Sigmoid colon (tissue), 4 donors: ENCODE measurements at regions not wholly inside any gene's neighbourhood (a gene's known extent, or its start where the extent isn't known, plus 50 kb on each side); places are given as distances from the start of the nearest gene placed in this dataset.

Experiments used
- POLR2A ChIP-seq, 2 donors: fragments of 450-650 bp; IDR thresholded peaks; one replicate each; pipeline ENCODE4 v1.6.1; 2016; ENCODE audit warnings: antibody characterized with exemption in 2 of 2, mild to moderate bottlenecking in 2 of 2, moderate library complexity in 2 of 2
- POLR2AphosphoS5 ChIP-seq, 4 donors: sonication (generic); formaldehyde crosslinking; IDR thresholded peaks; one replicate each; pipeline ENCODE4 v1.6.1; 2017; ENCODE audit warnings: antibody characterized with exemption in 4 of 4
- TF ChIP-seq, protein P1 (sequence below), 4 experiments: fragments of 450-650 bp in 3 of 4; fragments of 200-600 bp in 1 of 4; IDR thresholded peaks; one replicate each; pipeline ENCODE4 v1.5.1; 2016 to 2019; ENCODE audit warnings: antibody characterized with exemption in 4 of 4, mild to moderate bottlenecking in 3 of 4, moderate library complexity in 2 of 4

DNA sequence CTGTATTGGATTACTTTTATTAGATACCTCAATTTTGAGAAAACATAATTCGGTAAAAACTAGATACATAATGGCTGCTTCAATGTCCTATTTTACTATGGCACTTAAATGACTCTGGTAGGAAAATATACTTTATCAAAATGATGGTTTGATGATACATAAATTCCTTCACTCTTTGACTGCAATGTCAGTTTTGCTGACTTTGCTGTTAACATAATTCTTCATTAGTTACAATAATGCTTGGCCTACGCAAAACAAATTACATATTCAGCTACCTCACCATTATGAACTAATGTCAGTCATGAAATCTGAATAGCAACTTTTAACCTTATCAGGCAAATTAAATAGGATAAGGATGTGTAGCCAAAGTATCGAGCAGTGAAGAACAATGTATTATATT is 1364.7 kb downstream of the KCNT2 start:
- TF ChIP-seq, protein P1, sequence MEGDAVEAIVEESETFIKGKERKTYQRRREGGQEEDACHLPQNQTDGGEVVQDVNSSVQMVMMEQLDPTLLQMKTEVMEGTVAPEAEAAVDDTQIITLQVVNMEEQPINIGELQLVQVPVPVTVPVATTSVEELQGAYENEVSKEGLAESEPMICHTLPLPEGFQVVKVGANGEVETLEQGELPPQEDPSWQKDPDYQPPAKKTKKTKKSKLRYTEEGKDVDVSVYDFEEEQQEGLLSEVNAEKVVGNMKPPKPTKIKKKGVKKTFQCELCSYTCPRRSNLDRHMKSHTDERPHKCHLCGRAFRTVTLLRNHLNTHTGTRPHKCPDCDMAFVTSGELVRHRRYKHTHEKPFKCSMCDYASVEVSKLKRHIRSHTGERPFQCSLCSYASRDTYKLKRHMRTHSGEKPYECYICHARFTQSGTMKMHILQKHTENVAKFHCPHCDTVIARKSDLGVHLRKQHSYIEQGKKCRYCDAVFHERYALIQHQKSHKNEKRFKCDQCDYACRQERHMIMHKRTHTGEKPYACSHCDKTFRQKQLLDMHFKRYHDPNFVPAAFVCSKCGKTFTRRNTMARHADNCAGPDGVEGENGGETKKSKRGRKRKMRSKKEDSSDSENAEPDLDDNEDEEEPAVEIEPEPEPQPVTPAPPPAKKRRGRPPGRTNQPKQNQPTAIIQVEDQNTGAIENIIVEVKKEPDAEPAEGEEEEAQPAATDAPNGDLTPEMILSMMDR (IDR thresholded peaks at IDR 0.05): no peak
- TF ChIP-seq POLR2A (IDR thresholded peaks at IDR 0.05) (no peak), POLR2AphosphoS5 (IDR thresholded peaks at IDR 0.05) (no peak)
